ENCODE measurements at regions not wholly inside any gene's neighbourhood (a gene's known extent, or its start where the extent isn't known, plus 50 kb on each side); places are given as distances from the start of the nearest gene placed in this dataset.

DNA sequence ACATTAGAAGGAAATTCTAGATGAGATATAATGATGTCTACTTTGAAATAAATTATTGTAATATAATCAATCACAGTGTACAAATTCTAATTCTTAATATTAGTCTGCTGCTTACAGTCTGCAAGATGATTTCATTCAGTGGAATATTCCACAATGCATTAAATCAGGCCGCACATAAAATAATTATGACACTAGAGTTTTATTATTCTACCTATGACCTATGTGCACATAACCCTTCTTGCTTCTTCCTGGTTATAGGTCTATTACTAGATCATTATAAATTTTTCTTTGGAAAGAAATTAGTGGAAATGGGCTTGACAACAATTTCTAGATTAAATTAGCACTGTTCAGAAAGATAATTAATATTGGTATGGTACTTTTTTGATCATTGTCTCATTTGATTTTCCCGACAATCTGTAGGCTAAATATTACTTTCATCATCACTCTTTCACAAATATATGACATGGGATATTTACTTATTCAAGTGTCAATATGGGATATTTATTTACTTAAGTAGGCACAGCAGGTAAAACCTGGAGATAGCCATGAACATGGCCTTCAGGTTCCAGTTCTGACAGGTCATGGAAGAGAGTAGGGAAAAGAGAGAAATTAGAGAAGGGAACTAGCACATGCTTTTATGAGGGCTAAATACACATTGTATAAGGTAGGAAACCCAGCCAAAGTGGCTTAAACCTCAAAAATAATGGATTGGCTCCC, 476.4 kb downstream of the TOX3 start:
- no peak for TF ChIP-seq POLR2AphosphoS5 (IDR thresholded peaks at IDR 0.05; ENCODE audit: low read depth)
- TF ChIP-seq, protein P1, sequence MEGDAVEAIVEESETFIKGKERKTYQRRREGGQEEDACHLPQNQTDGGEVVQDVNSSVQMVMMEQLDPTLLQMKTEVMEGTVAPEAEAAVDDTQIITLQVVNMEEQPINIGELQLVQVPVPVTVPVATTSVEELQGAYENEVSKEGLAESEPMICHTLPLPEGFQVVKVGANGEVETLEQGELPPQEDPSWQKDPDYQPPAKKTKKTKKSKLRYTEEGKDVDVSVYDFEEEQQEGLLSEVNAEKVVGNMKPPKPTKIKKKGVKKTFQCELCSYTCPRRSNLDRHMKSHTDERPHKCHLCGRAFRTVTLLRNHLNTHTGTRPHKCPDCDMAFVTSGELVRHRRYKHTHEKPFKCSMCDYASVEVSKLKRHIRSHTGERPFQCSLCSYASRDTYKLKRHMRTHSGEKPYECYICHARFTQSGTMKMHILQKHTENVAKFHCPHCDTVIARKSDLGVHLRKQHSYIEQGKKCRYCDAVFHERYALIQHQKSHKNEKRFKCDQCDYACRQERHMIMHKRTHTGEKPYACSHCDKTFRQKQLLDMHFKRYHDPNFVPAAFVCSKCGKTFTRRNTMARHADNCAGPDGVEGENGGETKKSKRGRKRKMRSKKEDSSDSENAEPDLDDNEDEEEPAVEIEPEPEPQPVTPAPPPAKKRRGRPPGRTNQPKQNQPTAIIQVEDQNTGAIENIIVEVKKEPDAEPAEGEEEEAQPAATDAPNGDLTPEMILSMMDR (conservative IDR thresholded peaks at IDR 0.05; ENCODE audit: low read depth in 2 of 2), result no peak
- TF ChIP-seq, protein P2, sequence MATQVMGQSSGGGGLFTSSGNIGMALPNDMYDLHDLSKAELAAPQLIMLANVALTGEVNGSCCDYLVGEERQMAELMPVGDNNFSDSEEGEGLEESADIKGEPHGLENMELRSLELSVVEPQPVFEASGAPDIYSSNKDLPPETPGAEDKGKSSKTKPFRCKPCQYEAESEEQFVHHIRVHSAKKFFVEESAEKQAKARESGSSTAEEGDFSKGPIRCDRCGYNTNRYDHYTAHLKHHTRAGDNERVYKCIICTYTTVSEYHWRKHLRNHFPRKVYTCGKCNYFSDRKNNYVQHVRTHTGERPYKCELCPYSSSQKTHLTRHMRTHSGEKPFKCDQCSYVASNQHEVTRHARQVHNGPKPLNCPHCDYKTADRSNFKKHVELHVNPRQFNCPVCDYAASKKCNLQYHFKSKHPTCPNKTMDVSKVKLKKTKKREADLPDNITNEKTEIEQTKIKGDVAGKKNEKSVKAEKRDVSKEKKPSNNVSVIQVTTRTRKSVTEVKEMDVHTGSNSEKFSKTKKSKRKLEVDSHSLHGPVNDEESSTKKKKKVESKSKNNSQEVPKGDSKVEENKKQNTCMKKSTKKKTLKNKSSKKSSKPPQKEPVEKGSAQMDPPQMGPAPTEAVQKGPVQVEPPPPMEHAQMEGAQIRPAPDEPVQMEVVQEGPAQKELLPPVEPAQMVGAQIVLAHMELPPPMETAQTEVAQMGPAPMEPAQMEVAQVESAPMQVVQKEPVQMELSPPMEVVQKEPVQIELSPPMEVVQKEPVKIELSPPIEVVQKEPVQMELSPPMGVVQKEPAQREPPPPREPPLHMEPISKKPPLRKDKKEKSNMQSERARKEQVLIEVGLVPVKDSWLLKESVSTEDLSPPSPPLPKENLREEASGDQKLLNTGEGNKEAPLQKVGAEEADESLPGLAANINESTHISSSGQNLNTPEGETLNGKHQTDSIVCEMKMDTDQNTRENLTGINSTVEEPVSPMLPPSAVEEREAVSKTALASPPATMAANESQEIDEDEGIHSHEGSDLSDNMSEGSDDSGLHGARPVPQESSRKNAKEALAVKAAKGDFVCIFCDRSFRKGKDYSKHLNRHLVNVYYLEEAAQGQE (IDR thresholded peaks at IDR 0.05; ENCODE audit: unreplicated experiment), result no peak
- no peak for TF ChIP-seq CREB1 (CRISPR knock-in tag; IDR thresholded peaks at IDR 0.05; ENCODE audit: low read depth)
- TF ChIP-seq EZH2 (IDR thresholded peaks at IDR 0.05; ENCODE audit: low read depth, unreplicated experiment), result no peak
- TF ChIP-seq EZH2phosphoT487 (IDR thresholded peaks at IDR 0.05; ENCODE audit: unreplicated experiment), result no peak
- no peak for TF ChIP-seq JUNB (IDR thresholded peaks at IDR 0.05; ENCODE audit: unreplicated experiment)
- no peak for TF ChIP-seq ZNF331 (CRISPR knock-in tag; IDR thresholded peaks at IDR 0.05; ENCODE audit: low read depth)
